Mesenchymal stem cell (in vitro differentiated cells and primary cell): ENCODE measurements at regions not wholly inside any gene's neighbourhood (a gene's known extent, or its start where the extent isn't known, plus 50 kb on each side); places are given as distances from the start of the nearest gene placed in this dataset.

Experiments used
- DNase-seq: peaks from one replicate; pipeline ENCODE4 v3.0.0-alpha.2; 2013
- H2AFZ ChIP-seq: one replicate; pipeline ENCODE4 v1.6.1; 2013; ENCODE audit warnings: low read depth, mild to moderate bottlenecking, control low read depth, inconsistent platforms, low read length, moderate library complexity
- H2AK5ac ChIP-seq: 2 replicates; pipeline ENCODE4 v1.6.1; 2013; ENCODE audit warnings: low read length, moderate library complexity, mild to moderate bottlenecking, inconsistent platforms; ENCODE audit not compliant: severe bottlenecking
- H2BK120ac ChIP-seq: one replicate; pipeline ENCODE4 v1.6.1; 2013; ENCODE audit warnings: low read depth, mild to moderate bottlenecking, inconsistent platforms, low read length, moderate library complexity
- H2BK12ac ChIP-seq, 2 experiments: one replicate each; pipeline ENCODE4 v1.6.1; 2013; ENCODE audit warnings: inconsistent platforms in 2 of 2, low read length in 2 of 2, mild to moderate bottlenecking in 2 of 2, moderate library complexity in 2 of 2, control low read depth in 1 of 2
- H2BK15ac ChIP-seq: one replicate; pipeline ENCODE4 v1.6.1; 2013; ENCODE audit warnings: mild to moderate bottlenecking, low read depth, inconsistent platforms; ENCODE audit not compliant: poor library complexity, severe bottlenecking
- H2BK5ac ChIP-seq: 2 replicates; pipeline ENCODE4 v1.6.1; 2013; ENCODE audit warnings: low read depth, mild to moderate bottlenecking, low read length, control low read depth, inconsistent platforms; ENCODE audit not compliant: poor library complexity, severe bottlenecking
- H3K14ac ChIP-seq, 2 experiments: one replicate each; pipeline ENCODE4 v1.6.1; 2013; ENCODE audit warnings: inconsistent platforms in 2 of 2, low read length in 2 of 2, control low read depth in 1 of 2, mild to moderate bottlenecking in 1 of 2, moderate library complexity in 1 of 2
- H3K18ac ChIP-seq, 2 experiments: one replicate each; pipeline ENCODE4 v1.6.1; 2013; ENCODE audit warnings: inconsistent platforms in 2 of 2, low read length in 2 of 2, control low read depth in 1 of 2, low read depth in 1 of 2, mild to moderate bottlenecking in 1 of 2
- H3K23ac ChIP-seq, 2 experiments: one replicate each; pipeline ENCODE4 v1.6.1; 2013; ENCODE audit warnings: inconsistent platforms in 2 of 2, low read length in 2 of 2, mild to moderate bottlenecking in 2 of 2, moderate library complexity in 2 of 2, control low read depth in 1 of 2
- H3K27ac ChIP-seq: 2 replicates; pipeline ENCODE4 v1.5.1; 2013; ENCODE audit warnings: mild to moderate bottlenecking, moderate library complexity, low read length, control low read depth, inconsistent platforms; ENCODE audit not compliant: poor library complexity, severe bottlenecking
- H3K27me3 ChIP-seq, 2 experiments: 2 replicates each; pipeline versions ENCODE4 v1.6.1 to v1.7.0; 2013; ENCODE audit warnings: low read length in 2 of 2, mild to moderate bottlenecking in 2 of 2, moderate library complexity in 2 of 2, control low read depth in 1 of 2, inconsistent platforms in 1 of 2; ENCODE audit not compliant: control insufficient read depth in 1 of 2, insufficient read depth in 1 of 2
- H3K36me3 ChIP-seq, 2 experiments: 2 replicates each; pipeline versions ENCODE4 v1.6.1 to v1.7.0; 2013; ENCODE audit warnings: low read length in 2 of 2, control low read depth in 1 of 2, inconsistent platforms in 1 of 2, low read depth in 1 of 2, mild to moderate bottlenecking in 1 of 2; ENCODE audit not compliant: insufficient read depth in 2 of 2, control insufficient read depth in 1 of 2
- H3K4ac ChIP-seq, 2 experiments: one replicate each; pipeline ENCODE4 v1.6.1; 2013; ENCODE audit warnings: inconsistent platforms in 2 of 2, low read length in 2 of 2, mild to moderate bottlenecking in 2 of 2, moderate library complexity in 2 of 2, control low read depth in 1 of 2, low read depth in 1 of 2
- H3K4me1 ChIP-seq: 2 replicates; pipeline ENCODE4 v1.6.1; 2013; ENCODE audit warnings: low read depth, low read length, control low read depth; ENCODE audit not compliant: control insufficient read depth, insufficient read depth
- H3K4me2 ChIP-seq: 2 replicates; pipeline ENCODE4 v1.6.1; 2013; ENCODE audit warnings: low read length, mild to moderate bottlenecking, inconsistent platforms; ENCODE audit not compliant: poor library complexity, severe bottlenecking
- H3K4me3 ChIP-seq, 2 experiments: 2 replicates each; pipeline versions ENCODE4 v1.5.1 to v1.7.0; 2013; ENCODE audit warnings: low read length in 2 of 2, mild to moderate bottlenecking in 2 of 2, control low read depth in 1 of 2, low read depth in 1 of 2; ENCODE audit not compliant: insufficient read depth in 1 of 2
- H3K79me1 ChIP-seq: replicated peaks from 2 replicates; pipeline ENCODE4 v1.6.1; 2013; ENCODE audit warnings: mild to moderate bottlenecking, control low read depth, low read length, inconsistent platforms; ENCODE audit not compliant: poor library complexity, severe bottlenecking
- H3K9ac ChIP-seq: 2 replicates; pipeline ENCODE4 v1.7.0; 2013; ENCODE audit warnings: mild to moderate bottlenecking, low read length, moderate library complexity
- H3K9me3 ChIP-seq: 2 replicates; pipeline ENCODE4 v1.7.0; 2013; ENCODE audit warnings: mild to moderate bottlenecking, low read length; ENCODE audit not compliant: control insufficient read depth
- H4K8ac ChIP-seq: one replicate; pipeline ENCODE4 v1.6.1; 2013; ENCODE audit warnings: inconsistent platforms, mild to moderate bottlenecking, low read length, moderate library complexity
- H4K91ac ChIP-seq: one replicate; pipeline ENCODE4 v1.6.1; 2013; ENCODE audit warnings: mild to moderate bottlenecking, low read length, inconsistent platforms
- WGBS: methylation state at CpG from one replicate; pipeline ENCODE4 v1.1.7; 2013; ENCODE audit warnings: mixed read lengths; 5-methylcytosine and 5-hydroxymethylcytosine counted together

DNA sequence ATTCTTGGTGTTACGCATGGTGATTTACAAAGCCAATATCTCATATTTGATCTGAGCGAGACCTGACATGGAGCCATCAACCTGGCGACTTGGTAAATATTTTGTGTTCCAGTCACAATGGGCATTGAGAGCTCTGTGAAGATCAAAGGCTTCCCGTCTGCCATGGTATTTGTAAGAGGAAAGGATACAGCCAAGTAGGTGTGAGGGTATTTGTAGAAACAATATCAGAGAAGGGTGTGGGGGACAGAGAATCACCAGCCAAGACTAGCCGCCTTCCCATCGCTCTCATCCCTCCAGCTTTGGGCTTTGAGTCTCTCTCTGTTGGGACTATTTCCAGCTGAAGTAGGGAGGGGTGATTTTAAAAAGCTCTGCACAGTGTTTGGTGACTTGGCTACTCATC is 173.4 kb upstream of the BDNF start:
- Histone ChIP-seq H4K91ac (no peak overlapping the region), H3K23ac (no peak overlapping the region), H3K4ac (no peak overlapping the region), H3K4me2 (no peak overlapping the region), H2BK5ac (no peak overlapping the region), H3K14ac (no peak overlapping the region), H3K9me3 (peaks cover 7% of the 10 kb centered on the region), H3K36me3 (no peaks in the 10 kb centered on the region), H3K79me1 (no peaks in the 10 kb centered on the region), H3K4me3 (no peak overlapping the region), H3K27ac (no peak overlapping the region), H4K8ac (no peak overlapping the region), H2BK12ac (no peak overlapping the region), H2BK120ac (no peak overlapping the region), H2BK15ac (no peak overlapping the region), H3K9ac (no peak overlapping the region), H2AK5ac (no peak overlapping the region), H3K18ac (no peak overlapping the region), H2AFZ (no peak overlapping the region), H3K4me1 (peaks cover 2% of the 10 kb centered on the region), H3K27me3 (no peaks in the 10 kb centered on the region)
- WGBS: 95% methylated on average over 6 of the region's 6 CpGs
- no peak for DNase-seq

DNA sequence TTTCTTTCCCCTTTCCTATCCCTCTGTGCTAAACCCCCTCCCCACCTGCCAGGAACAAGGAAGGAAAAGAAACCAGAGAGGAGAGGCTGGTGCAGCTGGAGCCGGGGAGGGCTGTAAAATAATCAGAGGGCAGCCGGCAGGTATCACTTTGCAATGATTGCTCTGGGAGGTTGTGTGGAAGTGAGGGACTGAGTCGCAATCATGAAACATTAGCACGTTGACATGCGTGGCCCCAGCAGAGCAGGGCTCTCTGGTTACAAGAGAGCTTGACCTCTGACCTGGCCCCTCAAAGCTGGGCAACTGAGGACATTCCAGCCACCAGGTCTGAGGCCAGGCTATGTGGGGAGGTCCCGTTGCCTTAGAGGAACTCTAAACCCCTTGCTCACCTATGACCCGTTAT is 170.8 kb upstream of the BDNF start:
- Histone ChIP-seq H3K23ac (peak overlapping the region in 1 of 2 experiments; percentile 25), H3K4me1 (peaks cover 2% of the 10 kb centered on the region), H2BK5ac (no peak overlapping the region), H2AK5ac (no peak overlapping the region), H3K79me1 (no peaks in the 10 kb centered on the region), H3K18ac (no peak overlapping the region), H3K36me3 (no peaks in the 10 kb centered on the region), H3K4ac (peak overlapping the region in 1 of 2 experiments; percentile 15), H2BK12ac (peak overlapping the region in 1 of 2 experiments; percentile 11), H3K27me3 (no peaks in the 10 kb centered on the region), H2AFZ (no peak overlapping the region), H3K27ac (no peak overlapping the region), H2BK15ac (no peak overlapping the region), H3K14ac (no peak overlapping the region), H3K4me3 (no peak overlapping the region), H3K9ac (no peak overlapping the region), H3K4me2 (no peak overlapping the region), H3K9me3 (peaks cover 7% of the 10 kb centered on the region), H4K91ac (no peak overlapping the region), H2BK120ac (no peak overlapping the region), H4K8ac (no peak overlapping the region)
- 72% methylated on average over 7 of the region's 7 CpGs for WGBS
- no peak for DNase-seq

DNA sequence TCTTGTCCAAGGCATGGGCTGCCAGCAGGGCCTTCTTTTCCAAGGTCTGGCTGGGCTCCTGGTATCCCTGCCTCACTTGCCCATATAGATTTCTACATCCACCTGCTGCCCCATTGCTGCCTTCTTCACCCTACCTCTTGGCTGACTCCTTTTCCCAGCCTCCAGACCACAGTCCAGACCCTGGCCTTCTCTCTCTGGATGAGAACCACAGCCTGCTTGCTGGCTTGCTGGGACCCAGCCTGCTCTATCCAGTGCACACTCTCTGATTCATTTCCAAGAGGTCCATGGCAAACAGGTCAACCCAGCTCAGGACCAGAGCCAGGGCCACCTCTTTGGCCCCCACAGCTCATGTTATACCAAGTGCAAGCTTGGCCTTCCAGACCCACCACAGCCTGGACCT is 169.4 kb upstream of the BDNF start:
- H3K79me1 ChIP-seq: no peaks in the 10 kb centered on the region
- no peak overlapping the region for H2BK5ac ChIP-seq
- no peaks in the 10 kb centered on the region for H3K36me3 ChIP-seq

DNA sequence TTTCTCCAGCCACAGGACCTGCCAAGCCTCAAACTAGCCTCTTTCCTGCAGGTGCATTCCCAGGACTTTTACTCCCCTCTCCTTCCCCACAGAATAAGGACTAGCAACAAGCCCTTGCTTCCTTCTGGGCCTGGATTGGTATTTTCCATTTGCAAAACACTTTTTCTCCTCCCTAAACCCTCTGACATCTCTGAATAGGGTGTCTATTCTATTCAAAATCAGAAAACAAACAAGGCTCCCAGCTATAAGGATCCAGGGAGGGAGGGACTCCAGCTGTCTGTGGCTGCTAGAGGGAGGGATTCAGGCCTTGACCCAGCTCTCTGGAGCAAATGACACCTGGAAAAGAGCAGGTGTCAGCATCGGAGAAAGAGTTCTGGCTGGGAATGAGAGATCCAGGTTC is 168.5 kb upstream of the BDNF start:
- no peak overlapping the region for H3K14ac ChIP-seq
- H2BK15ac ChIP-seq: no peak overlapping the region
- no peak overlapping the region for H2BK120ac ChIP-seq
- no peak overlapping the region for H4K91ac ChIP-seq
- no peak overlapping the region for H3K23ac ChIP-seq
- no peak overlapping the region for H2BK12ac ChIP-seq
- no peak overlapping the region for H3K9ac ChIP-seq
- H2AFZ ChIP-seq: no peak overlapping the region
- no peak overlapping the region for H4K8ac ChIP-seq
- H3K79me1 ChIP-seq: no peaks in the 10 kb centered on the region
- no peak overlapping the region for H3K18ac ChIP-seq
- H3K4me1 ChIP-seq: peaks cover 10% of the 10 kb centered on the region
- H3K27me3 ChIP-seq: no peaks in the 10 kb centered on the region
- no peak overlapping the region for H3K4me3 ChIP-seq
- H3K36me3 ChIP-seq: no peaks in the 10 kb centered on the region
- H3K27ac ChIP-seq: no peak overlapping the region
- no peak for DNase-seq
- peak overlapping the region; percentile 60 for H2AK5ac ChIP-seq
- H3K4ac ChIP-seq: no peak overlapping the region
- no peak overlapping the region for H2BK5ac ChIP-seq
- no peak overlapping the region for H3K4me2 ChIP-seq
- 100% methylated on average over 1 of the region's 1 CpG for WGBS
- H3K9me3 ChIP-seq: peaks cover 7% of the 10 kb centered on the region

More for the DNA sequence above, 169.4 kb upstream of the BDNF start:
- Histone ChIP-seq H3K9ac (no peak overlapping the region), H2BK120ac (no peak overlapping the region), H2BK12ac (peak overlapping the region in 1 of 2 experiments; percentile 40), H2BK15ac (no peak overlapping the region), H3K4me3 (no peak overlapping the region), H4K8ac (no peak overlapping the region), H3K9me3 (peaks cover 7% of the 10 kb centered on the region), H4K91ac (no peak overlapping the region), H3K14ac (no peak overlapping the region), H3K4me1 (peaks cover 5% of the 10 kb centered on the region), H3K4me2 (no peak overlapping the region), H3K4ac (no peak overlapping the region), H2AFZ (no peak overlapping the region), H3K23ac (no peak overlapping the region), H3K18ac (no peak overlapping the region), H2AK5ac (peak overlapping the region; percentile 33), H3K27ac (no peak overlapping the region), H3K27me3 (no peaks in the 10 kb centered on the region)
- DNase-seq: no peak
